GM10248 (cell line): ENCODE measurements at regions not wholly inside any gene's neighbourhood (a gene's known extent, or its start where the extent isn't known, plus 50 kb on each side); places are given as distances from the start of the nearest gene placed in this dataset.

ENCODE experiments used
- CTCF ChIA-PET: fragments of 300-600 bp; sonication (Branson Sonifier 250); formaldehyde crosslinking; extraction: SDS; loops from one replicate; lab custom pipeline; 2021; ENCODE audit warnings: antibody characterized with exemption; lab: Yijun Ruan, JAX
- POLR2A ChIA-PET: fragments of 350-650 bp; sonication (Branson Sonifier 250); formaldehyde crosslinking; extraction: SDS; loops from one replicate; lab custom pipeline; 2020; ENCODE audit warnings: antibody characterized with exemption; lab: Yijun Ruan, JAX
- DNase-seq: peaks from one replicate; pipeline ENCODE4 v3.0.0; 2012; ENCODE audit errors: extremely low spot score
- TF ChIP-seq, protein P1 (sequence below): IDR thresholded peaks from 2 replicates; pipeline ENCODE4 v1.5.1; 2012; ENCODE audit warnings: mild to moderate bottlenecking, low read depth; ENCODE audit errors: extremely low read depth, missing control alignments, control extremely low read depth

DNA sequence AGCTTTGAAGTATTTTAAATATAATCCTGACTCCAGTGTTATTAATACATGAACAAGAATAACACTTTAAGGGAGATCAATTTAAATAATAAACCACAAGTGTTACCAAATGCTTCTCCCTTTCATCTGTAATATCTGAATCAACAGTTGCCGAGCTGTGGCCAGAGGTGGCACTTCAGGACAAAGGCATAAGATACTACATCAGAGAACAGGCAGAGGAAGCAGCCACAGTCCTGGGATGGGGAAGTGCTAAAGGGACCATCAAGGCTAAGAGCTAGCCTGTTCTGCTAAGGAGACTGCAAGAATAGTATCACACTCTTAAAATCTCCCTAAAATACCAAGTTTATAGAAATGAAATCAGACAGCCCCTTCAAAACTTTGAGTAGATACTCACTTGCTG, 378.2 kb upstream of the PRKCQ start:
- no peak for DNase-seq
- TF ChIP-seq, protein P1, sequence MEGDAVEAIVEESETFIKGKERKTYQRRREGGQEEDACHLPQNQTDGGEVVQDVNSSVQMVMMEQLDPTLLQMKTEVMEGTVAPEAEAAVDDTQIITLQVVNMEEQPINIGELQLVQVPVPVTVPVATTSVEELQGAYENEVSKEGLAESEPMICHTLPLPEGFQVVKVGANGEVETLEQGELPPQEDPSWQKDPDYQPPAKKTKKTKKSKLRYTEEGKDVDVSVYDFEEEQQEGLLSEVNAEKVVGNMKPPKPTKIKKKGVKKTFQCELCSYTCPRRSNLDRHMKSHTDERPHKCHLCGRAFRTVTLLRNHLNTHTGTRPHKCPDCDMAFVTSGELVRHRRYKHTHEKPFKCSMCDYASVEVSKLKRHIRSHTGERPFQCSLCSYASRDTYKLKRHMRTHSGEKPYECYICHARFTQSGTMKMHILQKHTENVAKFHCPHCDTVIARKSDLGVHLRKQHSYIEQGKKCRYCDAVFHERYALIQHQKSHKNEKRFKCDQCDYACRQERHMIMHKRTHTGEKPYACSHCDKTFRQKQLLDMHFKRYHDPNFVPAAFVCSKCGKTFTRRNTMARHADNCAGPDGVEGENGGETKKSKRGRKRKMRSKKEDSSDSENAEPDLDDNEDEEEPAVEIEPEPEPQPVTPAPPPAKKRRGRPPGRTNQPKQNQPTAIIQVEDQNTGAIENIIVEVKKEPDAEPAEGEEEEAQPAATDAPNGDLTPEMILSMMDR: no peak
- POLR2A ChIA-PET: no interaction called here
- CTCF ChIA-PET: interaction anchor here (1.0 to 1.4 kb wide), 3 partner anchors 11 to 17 kb away, joined by 3 read pairs; no protein-coding TSS in a partner anchor

DNA sequence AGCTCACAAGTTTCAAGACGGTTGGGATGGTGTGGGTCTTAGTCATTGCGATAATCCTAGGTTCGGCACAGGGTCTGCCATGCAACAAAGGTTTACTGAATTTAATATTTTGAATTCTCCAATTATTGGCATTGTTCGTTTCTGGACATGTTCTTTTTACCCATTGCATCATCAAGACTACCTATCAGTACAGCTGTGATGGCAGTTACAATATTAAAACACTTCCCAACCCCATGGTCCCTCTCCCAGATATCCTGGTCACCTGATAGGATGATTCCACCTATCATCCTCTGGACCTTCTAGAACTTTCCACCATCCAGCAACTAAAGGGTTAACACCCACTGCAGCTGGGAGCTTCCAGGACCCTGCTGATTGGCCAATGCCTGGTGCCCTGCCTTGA, 377.8 kb upstream of the PRKCQ start:
- TF ChIP-seq, protein P1: no peak
- DNase-seq: no peak
- ChIA-PET CTCF (interaction anchor here (1.0 to 1.9 kb wide), 4 partner anchors 12 to 39 kb away, joined by 3 to 5 read pairs (median 3); no protein-coding TSS in a partner anchor), POLR2A (no interaction called here)

DNA sequence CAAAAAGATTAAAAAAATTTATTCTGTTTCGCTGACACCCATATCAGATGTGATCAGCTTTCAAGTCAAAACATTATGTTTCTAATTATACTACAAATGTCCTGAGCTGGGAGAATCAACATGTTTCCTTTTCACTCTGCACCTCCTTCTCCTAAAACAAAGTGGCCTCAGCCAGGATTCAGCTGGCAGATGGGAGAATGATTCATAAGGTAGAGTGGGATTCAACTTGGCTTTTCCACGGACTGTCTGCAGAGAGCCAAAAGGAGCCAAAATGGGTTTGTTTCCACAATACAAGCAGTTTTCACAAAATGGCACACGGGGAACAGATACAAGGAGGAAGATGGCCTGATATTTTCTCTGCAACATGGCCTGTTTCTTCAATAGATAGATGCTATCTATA, 376.5 kb upstream of the PRKCQ start:
- TF ChIP-seq, protein P1: no peak
- DNase-seq: no peak
- ChIA-PET POLR2A (no interaction called here), CTCF (interaction anchor here (1.1 to 1.9 kb wide), 2 partner anchors 32 to 38 kb away, joined by 3 to 5 read pairs; no protein-coding TSS in a partner anchor)

DNA sequence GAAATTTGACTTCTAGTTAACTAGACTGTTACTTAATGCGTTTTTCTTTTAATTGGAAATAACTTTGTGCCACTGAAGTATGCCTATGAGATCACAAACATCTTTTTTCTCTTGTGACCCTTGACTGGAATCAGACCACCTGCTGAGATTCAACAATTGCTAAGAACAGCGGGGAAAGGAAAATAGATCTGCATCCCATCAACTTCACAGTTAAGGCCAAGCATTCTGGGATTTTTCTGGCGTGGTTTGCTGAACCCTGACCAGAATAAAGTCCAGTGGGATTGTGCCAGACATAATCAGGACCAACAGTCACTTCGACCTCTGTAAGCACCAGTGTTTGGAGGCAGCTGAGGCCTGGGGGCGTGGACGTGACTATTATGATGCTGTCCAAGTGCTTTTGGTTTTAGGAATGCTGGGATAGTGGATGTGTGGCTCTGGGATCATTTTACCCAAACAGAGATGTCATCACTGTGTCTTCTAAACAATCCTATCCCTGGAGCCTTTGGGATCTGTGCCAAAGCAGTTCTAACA, 373.3 kb upstream of the PRKCQ start:
- POLR2A ChIA-PET: interaction anchor here (0.6 kb wide), 1 partner anchor 457 kb away, joined by 9 read pairs; the partner anchor contains the start of gene SFMBT2
- TF ChIP-seq, protein P1: no peak
- CTCF ChIA-PET: interaction anchor here (1.2 kb wide), 1 partner anchor 11 kb away, joined by 3 read pairs; no protein-coding TSS in a partner anchor
- DNase-seq: no peak

DNA sequence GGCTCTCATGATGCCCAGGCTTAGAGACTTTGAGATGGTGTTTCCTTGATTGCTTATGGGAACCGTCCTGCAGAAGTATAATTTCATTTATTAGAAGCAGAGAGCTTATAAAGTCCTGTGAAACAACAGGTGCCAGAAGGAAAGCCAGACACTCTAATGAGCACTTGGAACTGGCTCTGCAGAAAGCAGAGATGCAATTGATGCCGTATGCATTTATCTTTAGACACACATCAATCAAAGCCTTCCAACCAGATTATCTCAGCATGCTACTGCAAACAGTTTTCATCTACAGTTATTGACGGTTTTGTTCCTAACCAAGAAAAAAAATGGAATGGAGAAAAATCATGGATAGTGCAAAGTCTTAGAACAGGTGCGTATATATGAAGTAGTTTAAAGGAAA, 371.7 kb upstream of the PRKCQ start:
- CTCF ChIA-PET: interaction anchor here (0.8 to 2.1 kb wide), 2 partner anchors 17 to 33 kb away, joined by 3 to 5 read pairs; no protein-coding TSS in a partner anchor
- TF ChIP-seq, protein P1: no peak
- no peak for DNase-seq
- POLR2A ChIA-PET: no interaction called here

DNA sequence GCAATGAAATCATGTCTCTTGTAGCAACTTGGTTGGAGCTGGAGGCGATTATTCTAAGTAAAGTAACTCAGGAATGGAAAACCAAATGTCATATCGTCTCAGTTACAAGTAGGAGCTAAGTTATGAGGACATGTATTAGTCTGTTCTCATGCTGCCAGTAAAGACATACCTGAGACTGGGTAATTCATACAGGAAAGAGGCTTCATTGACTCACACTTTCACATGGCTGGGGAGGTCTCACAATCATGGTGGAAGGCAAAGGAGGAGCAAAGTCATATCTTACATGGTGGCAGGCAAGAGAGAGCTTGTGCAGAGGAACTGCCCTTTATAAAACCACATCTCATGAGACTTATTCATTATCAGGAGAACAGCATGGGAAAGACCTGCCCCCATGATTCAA, 370.1 kb upstream of the PRKCQ start:
- ChIA-PET POLR2A (no interaction called here), CTCF (interaction anchor here (1.4 to 2.1 kb wide), 2 partner anchors 11 to 32 kb away, joined by 3 to 5 read pairs; no protein-coding TSS in a partner anchor)

More for the DNA sequence above, 370.1 kb upstream of the PRKCQ start:
- DNase-seq: no peak
- TF ChIP-seq, protein P1: no peak
